ENCODE measurements at regions not wholly inside any gene's neighbourhood (a gene's known extent, or its start where the extent isn't known, plus 50 kb on each side); places are given as distances from the start of the nearest gene placed in this dataset.
"Not testable (repeated sequence)": the region's sequence is repeated elsewhere in the genome, so short reads cannot be mapped to it uniquely, and the experiment has no call there.

GRCh38 chr9:40993842-40994241, 134.6 kb downstream of the FOXD4L6 start:
- TF ChIP-seq CTCF (IDR thresholded peaks at IDR 0.05); POLR2A (IDR thresholded peaks at IDR 0.05); POLR2AphosphoS5 (IDR thresholded peaks at IDR 0.05); EP300 (IDR thresholded peaks at IDR 0.05; ENCODE audit: low read depth): not testable (repeated sequence)
